ENCODE measurements at regions not wholly inside any gene's neighbourhood (a gene's known extent, or its start where the extent isn't known, plus 50 kb on each side); places are given as distances from the start of the nearest gene placed in this dataset.

GRCh38 chr15:97482521-97482920, 478.0 kb upstream of the ARRDC4 start:
- TF ChIP-seq, protein P1, sequence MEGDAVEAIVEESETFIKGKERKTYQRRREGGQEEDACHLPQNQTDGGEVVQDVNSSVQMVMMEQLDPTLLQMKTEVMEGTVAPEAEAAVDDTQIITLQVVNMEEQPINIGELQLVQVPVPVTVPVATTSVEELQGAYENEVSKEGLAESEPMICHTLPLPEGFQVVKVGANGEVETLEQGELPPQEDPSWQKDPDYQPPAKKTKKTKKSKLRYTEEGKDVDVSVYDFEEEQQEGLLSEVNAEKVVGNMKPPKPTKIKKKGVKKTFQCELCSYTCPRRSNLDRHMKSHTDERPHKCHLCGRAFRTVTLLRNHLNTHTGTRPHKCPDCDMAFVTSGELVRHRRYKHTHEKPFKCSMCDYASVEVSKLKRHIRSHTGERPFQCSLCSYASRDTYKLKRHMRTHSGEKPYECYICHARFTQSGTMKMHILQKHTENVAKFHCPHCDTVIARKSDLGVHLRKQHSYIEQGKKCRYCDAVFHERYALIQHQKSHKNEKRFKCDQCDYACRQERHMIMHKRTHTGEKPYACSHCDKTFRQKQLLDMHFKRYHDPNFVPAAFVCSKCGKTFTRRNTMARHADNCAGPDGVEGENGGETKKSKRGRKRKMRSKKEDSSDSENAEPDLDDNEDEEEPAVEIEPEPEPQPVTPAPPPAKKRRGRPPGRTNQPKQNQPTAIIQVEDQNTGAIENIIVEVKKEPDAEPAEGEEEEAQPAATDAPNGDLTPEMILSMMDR (conservative IDR thresholded peaks at IDR 0.05; ENCODE audit: low read depth, low read length) = no peak
- no peak for DNase-seq (ENCODE audit: low read depth)
- H3K4me3 ChIP-seq (ENCODE audit: low read depth, low read length) = no peak overlapping the region

GRCh38 chr15:97483232-97483631, 477.3 kb upstream of the ARRDC4 start:
- H3K4me3 ChIP-seq (ENCODE audit: low read depth, low read length) = no peak overlapping the region
- no peak for DNase-seq (ENCODE audit: low read depth)
- TF ChIP-seq, protein P1 (conservative IDR thresholded peaks at IDR 0.05; ENCODE audit: low read depth, low read length) = no peak

GRCh38 chr15:97490429-97490828, 470.1 kb upstream of the ARRDC4 start:
- no peak for DNase-seq (ENCODE audit: low read depth)
- TF ChIP-seq, protein P1 (conservative IDR thresholded peaks at IDR 0.05; ENCODE audit: low read depth, low read length) = no peak

GRCh38 chr15:97501291-97501690, 459.2 kb upstream of the ARRDC4 start:
- DNase-seq (ENCODE audit: low read depth) = no peak
- TF ChIP-seq, protein P1 (conservative IDR thresholded peaks at IDR 0.05; ENCODE audit: low read depth, low read length) = no peak
- H3K4me3 ChIP-seq (ENCODE audit: low read depth, low read length) = no peak overlapping the region

More at GRCh38 chr15:97490429-97490828, 470.1 kb upstream of the ARRDC4 start:
- no peak overlapping the region for H3K4me3 ChIP-seq (ENCODE audit: low read depth, low read length)

DNA sequence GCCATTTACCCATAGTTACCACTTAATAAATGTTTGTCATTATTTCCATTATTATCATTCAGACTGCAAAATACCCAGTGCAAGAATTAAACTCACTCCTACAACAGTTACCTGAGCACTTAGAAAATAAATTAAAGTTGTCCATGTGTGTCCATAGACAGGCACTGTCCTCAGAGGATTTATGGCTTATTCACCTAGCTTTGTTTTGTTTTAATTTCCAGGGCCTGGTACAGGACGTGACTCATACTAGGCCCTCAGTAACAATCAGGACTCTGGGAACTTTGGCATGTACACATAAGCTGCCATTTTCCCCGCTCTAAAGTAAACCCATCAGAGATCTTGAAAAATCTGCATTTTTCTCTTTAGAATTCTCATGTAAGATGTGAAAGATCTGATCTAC, 458.5 kb upstream of the ARRDC4 start:
- no peak overlapping the region for H3K4me3 ChIP-seq (ENCODE audit: low read depth, low read length)
- TF ChIP-seq, protein P1 (conservative IDR thresholded peaks at IDR 0.05; ENCODE audit: low read depth, low read length) = no peak
- DNase-seq (ENCODE audit: low read depth) = peak; percentile 70

- DNase-seq (ENCODE audit: low read depth) = peak; percentile 97
Measured at GRCh38 chr15:97504031-97504792, 456.3 kb upstream of the ARRDC4 start.

More at GRCh38 chr15:97504031-97504792, 456.3 kb upstream of the ARRDC4 start:
- no peak overlapping the region for H3K4me3 ChIP-seq (ENCODE audit: low read depth, low read length)
- TF ChIP-seq, protein P1 (conservative IDR thresholded peaks at IDR 0.05; ENCODE audit: low read depth, low read length) = no peak
